ENCODE measurements at regions not wholly inside any gene's neighbourhood (a gene's known extent, or its start where the extent isn't known, plus 50 kb on each side); places are given as distances from the start of the nearest gene placed in this dataset.

GRCh38 chr18:33901894-33902512, 322.7 kb downstream of the NOL4 start:
- WGBS (ENCODE audit: insufficient coverage): no CpG with 5 or more reads among the region's 1 CpG
- Histone ChIP-seq H3K27me3 (ENCODE audit: control insufficient read depth, insufficient read depth, low read length) (no peaks in the 10 kb centered on the region), H3K4me3 (ENCODE audit: low read depth, low read length) (no peak overlapping the region), H3K27ac (ENCODE audit: low read depth, low read length) (no peak overlapping the region), H3K9me3 (ENCODE audit: control insufficient read depth, insufficient read depth, low read length) (peaks cover 17% of the 10 kb centered on the region), H3K4me1 (ENCODE audit: control insufficient read depth, insufficient read depth, low read length) (no peaks in the 10 kb centered on the region), H3K36me3 (ENCODE audit: control insufficient read depth, insufficient read depth, low read length) (no peaks in the 10 kb centered on the region)
- DNase-seq (ENCODE audit: low read depth in 4 of 6, low spot score in 6 of 6): no peak

- no peak overlapping the region for H3K27ac ChIP-seq (ENCODE audit: low read depth, low read length)
- no peaks in the 10 kb centered on the region for H3K4me1 ChIP-seq (ENCODE audit: control insufficient read depth, insufficient read depth, low read length)
- peaks cover 17% of the 10 kb centered on the region for H3K9me3 ChIP-seq (ENCODE audit: control insufficient read depth, insufficient read depth, low read length)
- 100% methylated on average over 1 of the region's 1 CpG for WGBS (ENCODE audit: insufficient coverage)
- no peaks in the 10 kb centered on the region for H3K36me3 ChIP-seq (ENCODE audit: control insufficient read depth, insufficient read depth, low read length)
- H3K4me3 ChIP-seq (ENCODE audit: low read depth, low read length): no peak overlapping the region
- no peaks in the 10 kb centered on the region for H3K27me3 ChIP-seq (ENCODE audit: control insufficient read depth, insufficient read depth, low read length)
- no peak for DNase-seq (ENCODE audit: low read depth in 4 of 6, low spot score in 6 of 6)
Measured at GRCh38 chr18:33900638-33901037, 322.6 kb downstream of the ASXL3 start.

- WGBS (ENCODE audit: insufficient coverage): no CpG with 5 or more reads among the region's 2 CpGs
- Histone ChIP-seq H3K36me3 (ENCODE audit: control insufficient read depth, insufficient read depth, low read length) (no peaks in the 10 kb centered on the region), H3K27me3 (ENCODE audit: control insufficient read depth, insufficient read depth, low read length) (no peaks in the 10 kb centered on the region), H3K4me3 (ENCODE audit: low read depth, low read length) (no peak overlapping the region), H3K27ac (ENCODE audit: low read depth, low read length) (no peak overlapping the region), H3K4me1 (ENCODE audit: control insufficient read depth, insufficient read depth, low read length) (no peaks in the 10 kb centered on the region), H3K9me3 (ENCODE audit: control insufficient read depth, insufficient read depth, low read length) (peaks cover 12% of the 10 kb centered on the region)
- DNase-seq (ENCODE audit: low read depth in 4 of 6, low spot score in 6 of 6): no peak
Measured at GRCh38 chr18:33898427-33898826, 320.4 kb downstream of the ASXL3 start.

GRCh38 chr18:33878213-33878612, 300.2 kb downstream of the ASXL3 start:
- WGBS (ENCODE audit: insufficient coverage): no CpG with 5 or more reads among the region's 1 CpG
- no peaks in the 10 kb centered on the region for H3K4me1 ChIP-seq (ENCODE audit: control insufficient read depth, insufficient read depth, low read length)
- H3K36me3 ChIP-seq (ENCODE audit: control insufficient read depth, insufficient read depth, low read length): no peaks in the 10 kb centered on the region
- DNase-seq (ENCODE audit: low read depth in 4 of 6, low spot score in 6 of 6): no peak
- no peak overlapping the region for H3K27ac ChIP-seq (ENCODE audit: low read depth, low read length)
- H3K27me3 ChIP-seq (ENCODE audit: control insufficient read depth, insufficient read depth, low read length): no peaks in the 10 kb centered on the region
- no peaks in the 10 kb centered on the region for H3K9me3 ChIP-seq (ENCODE audit: control insufficient read depth, insufficient read depth, low read length)
- H3K4me3 ChIP-seq (ENCODE audit: low read depth, low read length): no peak overlapping the region

- Histone ChIP-seq H3K36me3 (ENCODE audit: control insufficient read depth, insufficient read depth, low read length) (no peaks in the 10 kb centered on the region), H3K27me3 (ENCODE audit: control insufficient read depth, insufficient read depth, low read length) (no peaks in the 10 kb centered on the region), H3K27ac (ENCODE audit: low read depth, low read length) (no peak overlapping the region), H3K9me3 (ENCODE audit: control insufficient read depth, insufficient read depth, low read length) (no peaks in the 10 kb centered on the region), H3K4me1 (ENCODE audit: control insufficient read depth, insufficient read depth, low read length) (no peaks in the 10 kb centered on the region), H3K4me3 (ENCODE audit: low read depth, low read length) (no peak overlapping the region)
- DNase-seq (ENCODE audit: low read depth in 4 of 6, low spot score in 6 of 6): peak in 2 of 6 donors; percentile 20 to 83
- no CpG with 5 or more reads among the region's 2 CpGs for WGBS (ENCODE audit: insufficient coverage)
Measured at GRCh38 chr18:33875029-33875565, 297.1 kb downstream of the ASXL3 start.

- Histone ChIP-seq H3K36me3 (ENCODE audit: control insufficient read depth, insufficient read depth, low read length) (no peaks in the 10 kb centered on the region), H3K9me3 (ENCODE audit: control insufficient read depth, insufficient read depth, low read length) (no peaks in the 10 kb centered on the region), H3K27ac (ENCODE audit: low read depth, low read length) (no peak overlapping the region), H3K4me1 (ENCODE audit: control insufficient read depth, insufficient read depth, low read length) (no peaks in the 10 kb centered on the region), H3K4me3 (ENCODE audit: low read depth, low read length) (no peak overlapping the region), H3K27me3 (ENCODE audit: control insufficient read depth, insufficient read depth, low read length) (no peaks in the 10 kb centered on the region)
- no CpG with 5 or more reads among the region's 3 CpGs for WGBS (ENCODE audit: insufficient coverage)
- peak in 1 of 6 donors; percentile 18 for DNase-seq (ENCODE audit: low read depth in 4 of 6, low spot score in 6 of 6)
Measured at GRCh38 chr18:33873112-33873511, 295.1 kb downstream of the ASXL3 start.

- Histone ChIP-seq H3K27ac (ENCODE audit: low read depth, low read length) (no peak overlapping the region), H3K27me3 (ENCODE audit: control insufficient read depth, insufficient read depth, low read length) (no peaks in the 10 kb centered on the region), H3K9me3 (ENCODE audit: control insufficient read depth, insufficient read depth, low read length) (no peaks in the 10 kb centered on the region), H3K4me3 (ENCODE audit: low read depth, low read length) (no peak overlapping the region), H3K36me3 (ENCODE audit: control insufficient read depth, insufficient read depth, low read length) (no peaks in the 10 kb centered on the region), H3K4me1 (ENCODE audit: control insufficient read depth, insufficient read depth, low read length) (no peaks in the 10 kb centered on the region)
- no CpG with 5 or more reads among the region's 2 CpGs for WGBS (ENCODE audit: insufficient coverage)
- no peak for DNase-seq (ENCODE audit: low read depth in 4 of 6, low spot score in 6 of 6)
Measured at GRCh38 chr18:33871363-33872025, 293.5 kb downstream of the ASXL3 start.

- Histone ChIP-seq H3K4me3 (ENCODE audit: low read depth, low read length) (no peak overlapping the region), H3K4me1 (ENCODE audit: control insufficient read depth, insufficient read depth, low read length) (no peaks in the 10 kb centered on the region), H3K9me3 (ENCODE audit: control insufficient read depth, insufficient read depth, low read length) (no peaks in the 10 kb centered on the region), H3K27me3 (ENCODE audit: control insufficient read depth, insufficient read depth, low read length) (no peaks in the 10 kb centered on the region), H3K27ac (ENCODE audit: low read depth, low read length) (no peak overlapping the region), H3K36me3 (ENCODE audit: control insufficient read depth, insufficient read depth, low read length) (no peaks in the 10 kb centered on the region)
- DNase-seq (ENCODE audit: low read depth in 4 of 6, low spot score in 6 of 6): no peak
Measured at GRCh38 chr18:33870059-33870458, 292.0 kb downstream of the ASXL3 start.

- no CpG with 5 or more reads among the region's 1 CpG for WGBS (ENCODE audit: insufficient coverage)
Measured at GRCh38 chr18:33866386-33866785, 288.4 kb downstream of the ASXL3 start.

GRCh38 chr18:33863912-33864311, 285.9 kb downstream of the ASXL3 start:
- Histone ChIP-seq H3K27ac (ENCODE audit: low read depth, low read length) (no peak overlapping the region), H3K4me3 (ENCODE audit: low read depth, low read length) (no peak overlapping the region), H3K27me3 (ENCODE audit: control insufficient read depth, insufficient read depth, low read length) (no peaks in the 10 kb centered on the region), H3K9me3 (ENCODE audit: control insufficient read depth, insufficient read depth, low read length) (peaks cover 14% of the 10 kb centered on the region), H3K4me1 (ENCODE audit: control insufficient read depth, insufficient read depth, low read length) (no peaks in the 10 kb centered on the region), H3K36me3 (ENCODE audit: control insufficient read depth, insufficient read depth, low read length) (no peaks in the 10 kb centered on the region)
- WGBS (ENCODE audit: insufficient coverage): 95% methylated on average over 1 of the region's 1 CpG
- DNase-seq (ENCODE audit: low read depth in 4 of 6, low spot score in 6 of 6): no peak

More at GRCh38 chr18:33866386-33866785, 288.4 kb downstream of the ASXL3 start:
- no peak for DNase-seq (ENCODE audit: low read depth in 4 of 6, low spot score in 6 of 6)
- H3K27me3 ChIP-seq (ENCODE audit: control insufficient read depth, insufficient read depth, low read length): no peaks in the 10 kb centered on the region
- peaks cover 14% of the 10 kb centered on the region for H3K9me3 ChIP-seq (ENCODE audit: control insufficient read depth, insufficient read depth, low read length)
- no peaks in the 10 kb centered on the region for H3K4me1 ChIP-seq (ENCODE audit: control insufficient read depth, insufficient read depth, low read length)
- no peaks in the 10 kb centered on the region for H3K36me3 ChIP-seq (ENCODE audit: control insufficient read depth, insufficient read depth, low read length)
- no peak overlapping the region for H3K27ac ChIP-seq (ENCODE audit: low read depth, low read length)
- H3K4me3 ChIP-seq (ENCODE audit: low read depth, low read length): no peak overlapping the region

Measured in spinal cord (tissue), 9 donors.